ENCODE measurements at regions not wholly inside any gene's neighbourhood (a gene's known extent, or its start where the extent isn't known, plus 50 kb on each side); places are given as distances from the start of the nearest gene placed in this dataset.

- Histone ChIP-seq H3K4me3 (no peak overlapping the region), H3K4me1 (peaks cover 45 to 56% of the 10 kb centered on the region in 2 donors), H3K27ac (peak overlapping the region; percentile 89 to 96), H3K9me3 (no peaks in the 10 kb centered on the region), H3K27me3 (no peaks in the 10 kb centered on the region), H3K36me3 (no peaks in the 10 kb centered on the region)
- no peak for DNase-seq
- no peak for TF ChIP-seq CTCF (IDR thresholded peaks at IDR 0.05)
- no peak for TF ChIP-seq POLR2A (IDR thresholded peaks at IDR 0.05)
- intact Hi-C loops (cut with DNase I; ENCODE audit: low total_unique reads), result no loop called here
Observed at GRCh38 chr1:201715351-201715750, 113.6 kb upstream of the IPO9 start.

GRCh38 chr1:201715801-201716741 is 112.9 kb upstream of the IPO9 start:
- no peaks in the 10 kb centered on the region for H3K27me3 ChIP-seq
- DNase-seq, result peak in 1 of 2 donors; percentile 17
- H3K36me3 ChIP-seq, result no peaks in the 10 kb centered on the region
- intact Hi-C loops (cut with DNase I; ENCODE audit: low total_unique reads), result no loop called here
- H3K27ac ChIP-seq, result peak overlapping the region; percentile 89 to 96
- no peaks in the 10 kb centered on the region for H3K9me3 ChIP-seq
- peaks cover 42 to 62% of the 10 kb centered on the region in 2 donors for H3K4me1 ChIP-seq
- no peak overlapping the region for H3K4me3 ChIP-seq
- TF ChIP-seq POLR2A (IDR thresholded peaks at IDR 0.05), result no peak
- no peak for TF ChIP-seq CTCF (IDR thresholded peaks at IDR 0.05)

- H3K27ac ChIP-seq, result peak overlapping the region; percentile 89 to 96
- intact Hi-C loops (cut with DNase I; ENCODE audit: low total_unique reads), result no loop called here
- no peak for TF ChIP-seq CTCF (IDR thresholded peaks at IDR 0.05)
- no peak for TF ChIP-seq POLR2A (IDR thresholded peaks at IDR 0.05)
- no peak overlapping the region for H3K4me3 ChIP-seq
- H3K27me3 ChIP-seq, result no peaks in the 10 kb centered on the region
- no peak for DNase-seq
- no peaks in the 10 kb centered on the region for H3K36me3 ChIP-seq
- peaks cover 35 to 61% of the 10 kb centered on the region in 2 donors for H3K4me1 ChIP-seq
- no peaks in the 10 kb centered on the region for H3K9me3 ChIP-seq
Observed at GRCh38 chr1:201716742-201717135, 112.2 kb upstream of the IPO9 start.

- Histone ChIP-seq H3K4me3 (no peak overlapping the region), H3K27ac (peak overlapping the region; percentile 89 to 96), H3K4me1 (peaks cover 30 to 60% of the 10 kb centered on the region in 2 donors), H3K27me3 (no peaks in the 10 kb centered on the region), H3K36me3 (no peaks in the 10 kb centered on the region), H3K9me3 (no peaks in the 10 kb centered on the region)
- intact Hi-C loops (cut with DNase I; ENCODE audit: low total_unique reads), result no loop called here
- DNase-seq, result no peak
- TF ChIP-seq POLR2A (IDR thresholded peaks at IDR 0.05) (no peak), CTCF (IDR thresholded peaks at IDR 0.05) (no peak)
Observed at GRCh38 chr1:201717286-201717685, 111.7 kb upstream of the IPO9 start.
